GM21526 (cell line): ENCODE measurements at regions not wholly inside any gene's neighbourhood (a gene's known extent, or its start where the extent isn't known, plus 50 kb on each side); places are given as distances from the start of the nearest gene placed in this dataset.
"Not testable (repeated sequence)": the region's sequence is repeated elsewhere in the genome, so short reads cannot be mapped to it uniquely, and the experiment has no call there.

ENCODE experiments used
- ATAC-seq: cut with Tn5 transposase; IDR thresholded peaks from one replicate; pipeline ENCODE4 v1.9.1; 2021; ENCODE audit warnings: moderate library complexity; ENCODE audit not compliant: unreplicated experiment, low FRiP score

- ATAC-seq = no peak
Observed at GRCh38 chr14:106129274-106129673, 602.9 kb downstream of the TMEM121 start.

- not testable (repeated sequence) for ATAC-seq
Observed at GRCh38 chr14:106129904-106130661, 603.7 kb downstream of the TMEM121 start.

GRCh38 chr14:106133126-106133525, 606.7 kb downstream of the TMEM121 start:
- ATAC-seq = not testable (repeated sequence)

GRCh38 chr14:106134886-106135285, 608.5 kb downstream of the TMEM121 start:
- ATAC-seq = no peak

DNA sequence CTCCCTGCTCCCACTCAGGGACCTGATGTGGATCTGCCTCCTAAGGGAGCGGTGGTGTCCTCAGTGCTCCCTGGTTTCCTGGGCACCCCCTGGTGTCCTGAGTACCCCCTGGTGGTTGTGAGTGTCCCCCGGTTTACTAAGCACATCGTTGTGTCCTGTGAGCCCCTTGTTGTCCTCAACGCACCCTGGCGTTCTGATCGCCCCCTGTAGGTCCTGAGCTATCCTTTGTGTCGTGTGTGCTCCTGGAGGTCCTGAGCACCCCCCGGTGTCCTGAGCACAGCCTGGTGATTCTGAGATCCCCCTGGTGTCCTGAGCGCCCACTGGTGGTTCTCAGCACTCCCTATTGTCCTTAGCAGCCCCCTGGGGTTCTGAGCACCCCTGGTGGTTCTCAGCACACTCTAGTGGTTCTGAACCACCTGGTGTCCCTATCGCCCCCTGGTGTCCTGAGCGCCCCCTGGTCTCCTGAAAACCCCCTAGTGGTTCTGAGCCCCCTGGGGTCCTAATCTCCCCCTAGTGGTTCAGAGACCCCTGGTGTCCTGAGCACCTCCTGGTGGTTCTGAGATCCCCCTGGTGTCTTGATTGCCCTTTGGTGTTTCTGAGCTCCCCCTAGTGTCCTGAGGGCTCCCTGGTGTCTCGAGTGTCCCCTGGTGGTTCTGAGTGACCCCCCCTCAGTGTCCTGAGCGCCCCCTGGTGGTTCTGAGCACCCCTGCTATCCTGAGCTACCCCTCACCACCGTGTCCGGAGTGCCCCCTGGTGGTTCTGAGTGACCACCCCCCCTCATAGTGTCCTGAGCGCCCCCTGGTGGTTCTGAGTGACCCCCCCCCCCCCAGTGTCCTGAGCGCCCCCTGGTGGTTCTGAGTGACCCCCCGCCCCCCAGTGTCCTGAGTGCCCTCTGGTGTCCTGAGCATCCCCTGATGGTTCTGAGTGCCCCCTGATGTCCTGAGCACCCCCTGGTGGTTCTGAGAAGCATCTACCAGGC, 615.1 kb downstream of the TMEM121 start:
- no peak for ATAC-seq

GRCh38 chr14:106145731-106146130, 619.3 kb downstream of the TMEM121 start:
- not testable (repeated sequence) for ATAC-seq

GRCh38 chr14:106153362-106153955, 627.1 kb downstream of the TMEM121 start:
- not testable (repeated sequence) for ATAC-seq

DNA sequence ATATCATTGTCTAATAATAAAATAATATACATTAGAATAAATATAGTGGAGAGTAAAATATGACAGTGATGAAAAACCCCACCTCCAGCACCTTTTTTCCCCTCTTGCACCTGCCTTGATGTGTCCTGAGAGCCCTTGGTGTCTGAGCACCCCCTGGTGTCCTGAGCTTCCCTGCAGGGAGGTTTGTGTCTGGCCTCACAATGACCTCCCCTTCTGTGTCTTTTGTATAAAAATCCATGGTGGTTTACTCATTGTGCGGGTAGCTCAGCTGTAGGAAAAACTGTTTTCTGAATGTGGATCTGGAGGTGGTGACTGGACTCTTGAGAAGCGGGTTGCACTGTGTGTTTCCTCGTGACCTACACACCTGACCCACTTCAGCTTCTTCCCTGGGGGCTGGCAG, 636.9 kb downstream of the TMEM121 start:
- no peak for ATAC-seq

- ATAC-seq = not testable (repeated sequence)
Observed at GRCh38 chr14:106163812-106164211, 637.4 kb downstream of the TMEM121 start.

DNA sequence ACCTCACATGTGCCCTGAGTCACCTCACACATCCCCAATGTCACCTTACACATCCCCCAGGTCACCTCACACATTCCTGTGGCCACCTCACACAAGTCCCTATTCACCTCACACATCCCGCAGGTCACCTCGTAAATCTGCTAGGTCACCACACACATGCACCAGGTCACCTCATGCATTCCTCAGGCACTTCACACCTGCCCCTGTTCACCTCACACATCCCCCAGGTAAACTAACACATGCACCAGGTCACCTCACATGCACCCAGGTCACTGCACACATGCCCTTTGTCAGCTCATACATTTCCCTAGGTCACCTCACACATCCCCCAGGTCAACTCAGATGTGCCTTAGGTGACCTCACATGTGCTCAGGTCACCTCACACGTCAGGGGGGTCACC, 639.8 kb downstream of the TMEM121 start:
- no peak for ATAC-seq

- no peak for ATAC-seq
Observed at GRCh38 chr14:106166650-106167204, 640.3 kb downstream of the TMEM121 start.

DNA sequence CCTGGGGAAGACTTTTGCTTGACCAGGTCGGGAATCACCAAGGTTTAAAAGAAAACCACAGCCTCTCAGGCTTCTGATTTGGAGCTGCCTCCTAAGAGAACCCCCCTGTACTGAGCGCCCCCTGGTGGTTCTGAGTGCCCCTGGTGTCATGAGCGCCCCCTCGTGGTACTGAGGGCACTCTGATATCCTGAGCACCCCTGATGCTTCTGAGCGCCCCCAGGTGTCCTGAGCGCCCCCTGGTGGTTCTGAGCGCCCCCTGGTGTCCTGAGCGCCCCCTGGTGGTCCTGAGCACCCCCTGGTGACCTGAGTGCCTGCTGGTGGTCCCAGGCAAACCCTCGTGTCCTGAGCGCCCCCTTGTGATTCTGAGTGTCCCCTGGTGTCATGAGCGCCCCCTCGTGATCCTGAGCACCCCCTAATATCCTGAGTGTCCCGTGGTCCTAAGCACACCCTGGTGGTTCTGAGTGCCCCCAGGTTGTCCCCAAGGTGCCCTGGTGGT, 643.8 kb downstream of the TMEM121 start:
- not testable (repeated sequence) for ATAC-seq

DNA sequence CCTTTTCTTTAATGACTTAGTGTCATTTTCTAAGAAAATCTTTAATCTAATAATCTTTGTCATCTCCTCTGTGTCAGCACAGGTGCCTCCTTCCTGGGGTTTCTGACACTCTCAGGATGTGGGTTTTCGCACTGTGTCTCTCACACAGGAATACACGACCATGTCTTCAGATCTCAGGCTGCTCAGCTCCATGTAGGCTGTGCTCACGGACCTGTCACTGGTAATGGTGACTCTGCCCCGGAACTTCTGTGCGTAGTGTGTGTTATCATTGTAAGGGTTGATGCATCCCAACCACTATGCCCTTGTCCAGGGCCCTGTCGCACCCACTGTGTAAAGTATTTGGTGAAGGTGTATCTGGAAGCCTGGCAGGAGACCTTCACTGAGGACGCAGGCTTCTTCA, 647.8 kb downstream of the TMEM121 start:
- ATAC-seq = no peak

- not testable (repeated sequence) for ATAC-seq
Observed at GRCh38 chr14:106177266-106178246, 651.2 kb downstream of the TMEM121 start.

GRCh38 chr14:106179761-106180160, 653.4 kb downstream of the TMEM121 start:
- ATAC-seq = no peak

DNA sequence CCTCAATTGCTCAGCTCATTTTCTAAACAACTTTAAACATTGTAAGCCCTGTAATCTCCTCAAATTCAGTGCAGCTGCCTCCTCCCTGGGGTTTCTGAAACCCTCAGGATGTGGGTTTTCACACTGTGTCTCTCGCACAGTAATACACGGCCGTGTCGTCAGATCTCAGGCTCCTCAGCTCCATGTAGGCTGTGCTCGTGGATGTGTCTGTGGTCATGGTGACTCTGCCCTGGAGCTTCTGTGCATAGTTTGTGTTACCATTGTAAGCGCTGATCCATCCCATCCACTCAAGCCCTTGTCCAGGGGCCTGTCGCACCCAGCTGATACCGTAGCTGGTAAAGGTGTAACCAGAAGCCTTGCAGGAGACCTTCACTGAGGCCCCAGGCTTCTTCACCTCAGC, 658.4 kb downstream of the TMEM121 start:
- not testable (repeated sequence) for ATAC-seq

- ATAC-seq = not testable (repeated sequence)
Observed at GRCh38 chr14:106185174-106185836, 658.9 kb downstream of the TMEM121 start.

DNA sequence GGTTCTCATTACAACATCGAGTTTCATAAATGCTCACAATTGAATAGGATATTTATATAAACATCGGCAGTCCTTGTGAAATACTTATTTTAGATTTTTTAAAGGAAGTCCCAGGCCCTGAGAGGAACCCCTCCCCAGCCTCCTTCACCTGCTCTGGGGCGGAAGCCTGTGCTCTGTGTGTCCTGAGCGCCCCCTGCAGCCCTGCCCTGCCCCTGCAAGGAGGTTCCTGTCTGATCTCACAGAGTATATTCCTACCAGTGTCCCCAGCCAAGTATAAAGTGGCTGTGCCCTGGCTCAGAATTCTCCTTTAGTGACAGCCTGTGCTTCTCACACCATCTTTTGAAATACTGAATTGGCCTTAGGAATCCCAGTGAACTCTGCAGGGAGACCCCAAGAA, 659.5 kb downstream of the TMEM121 start:
- no peak for ATAC-seq

DNA sequence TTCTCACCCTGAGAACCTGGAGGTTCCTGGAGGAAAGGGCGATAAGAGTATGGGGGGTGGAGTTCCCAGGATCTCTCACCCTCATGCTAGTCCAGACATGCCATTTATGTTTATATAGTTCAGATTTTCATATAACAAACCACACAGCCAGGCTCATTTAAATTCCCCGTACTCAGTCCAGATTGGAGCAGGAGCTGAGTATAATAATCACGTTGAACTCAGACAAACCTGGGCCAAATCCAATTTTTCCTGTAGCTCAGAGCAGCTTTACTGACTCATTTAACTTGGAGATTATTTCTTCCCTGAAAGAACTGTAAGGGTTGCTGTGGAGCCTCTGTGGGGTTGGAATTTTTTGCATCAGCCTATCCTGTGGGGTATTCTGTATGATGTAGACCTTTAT, 660.8 kb downstream of the TMEM121 start:
- ATAC-seq = no peak
